SIG-M5 treated with dmso at 0.1 percent for 504 hours (cell line): ENCODE measurements at regions not wholly inside any gene's neighbourhood (a gene's known extent, or its start where the extent isn't known, plus 50 kb on each side); places are given as distances from the start of the nearest gene placed in this dataset.

Experiments used
- DNase-seq: peaks from one replicate; lab custom pipeline; 2025; ENCODE audit not compliant: unreplicated experiment; lab: John Stamatoyannopoulos, UW

DNA sequence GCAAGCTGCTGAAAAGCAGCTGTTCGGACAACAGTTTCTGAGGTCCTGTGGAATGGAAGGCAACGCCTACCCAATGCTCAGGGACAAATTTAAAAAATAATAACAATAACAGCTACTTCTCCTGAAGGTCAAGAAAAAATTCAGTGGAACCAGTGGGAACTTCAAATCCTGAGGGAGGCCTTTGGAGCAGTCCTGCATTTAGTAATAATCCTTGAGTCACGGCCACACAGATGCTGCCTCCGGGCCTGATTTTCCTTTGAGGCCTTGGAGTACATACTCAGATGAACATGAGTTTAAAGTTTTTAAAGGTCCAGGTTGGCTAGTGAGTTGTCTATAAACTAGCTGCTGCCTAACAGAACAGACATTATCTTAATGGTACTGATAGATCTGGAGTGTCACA lies 268.0 kb downstream of the MSRB3 start:
- no peak for DNase-seq

DNA sequence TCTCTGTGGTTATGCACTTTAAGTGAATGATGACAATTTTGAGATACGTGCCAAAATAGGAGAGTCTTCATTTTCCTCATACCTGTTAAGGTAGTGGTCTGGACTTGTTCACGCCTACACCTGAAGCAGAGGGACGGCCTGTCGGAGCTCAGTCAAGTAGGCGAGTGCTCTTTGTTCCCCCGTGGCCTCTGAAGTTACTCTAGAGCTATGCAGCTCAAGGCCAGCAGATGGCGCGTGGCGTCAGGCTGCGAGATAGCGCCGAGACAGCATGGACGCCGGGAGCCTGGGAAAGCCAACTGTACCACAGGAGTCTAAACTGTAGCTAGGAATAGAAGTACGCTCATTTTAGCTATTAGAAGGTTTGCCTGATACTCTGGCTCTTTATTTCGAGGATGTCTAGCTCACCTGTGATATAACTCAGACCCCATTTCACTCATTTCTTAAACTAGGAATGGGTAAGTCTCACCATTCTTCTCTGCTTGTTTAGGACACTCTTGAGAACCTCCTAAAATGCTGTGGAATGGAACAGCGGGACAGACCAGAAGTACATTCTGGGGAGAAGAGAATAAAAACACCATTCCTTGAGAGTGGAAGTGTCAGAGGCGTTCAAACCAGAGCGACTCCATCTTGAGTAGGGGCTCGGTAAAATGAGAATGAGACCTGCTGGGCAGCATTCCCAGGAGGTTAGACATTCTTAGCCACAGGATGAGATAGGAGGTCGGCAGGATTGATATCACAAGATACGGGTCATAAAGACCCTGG lies 267.4 kb upstream of the HMGA2 start:
- DNase-seq, result peak; percentile 66

DNA sequence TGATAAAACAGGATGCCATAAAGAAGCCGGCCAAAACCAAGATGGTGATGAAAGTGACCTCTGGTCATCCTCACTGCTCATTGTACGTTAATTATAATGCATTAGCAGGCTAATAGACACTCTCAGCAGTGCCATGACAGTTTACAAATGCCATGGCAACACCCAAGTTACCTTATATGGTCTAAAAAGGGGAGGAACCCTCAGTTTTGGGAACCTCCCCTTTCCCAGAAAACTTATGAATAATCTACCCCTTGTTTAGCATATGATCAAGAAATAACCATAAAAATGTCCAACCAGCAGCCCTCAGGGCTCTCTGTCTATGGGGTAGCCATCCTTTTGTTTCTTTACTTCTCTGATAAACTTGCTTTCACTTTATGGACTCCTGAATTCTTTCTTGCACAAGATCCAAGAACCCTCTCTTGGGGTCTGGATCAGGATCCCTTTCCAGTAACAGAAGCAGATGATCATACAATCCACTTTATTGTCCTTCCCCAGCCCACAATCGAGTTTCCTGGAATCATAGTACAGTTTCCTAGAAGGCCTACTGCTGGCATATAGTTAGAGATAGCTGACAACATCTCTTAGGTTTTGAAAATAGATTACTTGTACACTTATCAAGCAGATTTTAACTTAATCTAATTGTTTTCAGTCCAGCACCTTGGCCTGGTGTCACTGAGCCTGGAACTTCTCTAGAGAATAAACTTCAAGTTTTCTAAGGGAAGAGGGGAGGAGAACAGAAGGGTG lies 266.7 kb upstream of the HMGA2 start:
- DNase-seq, result no peak

DNA sequence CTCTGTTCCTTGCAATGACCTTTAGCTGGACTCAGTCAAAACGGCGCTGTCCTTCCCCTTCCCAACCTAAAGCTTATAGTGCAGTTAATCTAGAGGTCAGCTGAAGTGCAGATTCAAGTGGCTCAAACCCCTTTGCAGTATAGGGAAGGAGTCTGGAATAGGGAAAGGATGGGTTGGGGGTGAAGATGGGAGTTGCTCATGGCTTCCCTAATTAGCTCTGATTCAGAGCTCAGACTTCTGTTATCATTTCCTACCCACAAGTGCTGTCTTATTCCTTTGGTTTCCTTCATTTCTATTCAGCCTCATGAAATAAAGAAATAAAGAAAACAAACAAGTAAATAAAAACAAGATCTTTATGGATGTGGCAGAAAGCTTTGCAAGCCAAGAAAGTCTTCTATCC lies 264.0 kb upstream of the HMGA2 start:
- no peak for DNase-seq

DNA sequence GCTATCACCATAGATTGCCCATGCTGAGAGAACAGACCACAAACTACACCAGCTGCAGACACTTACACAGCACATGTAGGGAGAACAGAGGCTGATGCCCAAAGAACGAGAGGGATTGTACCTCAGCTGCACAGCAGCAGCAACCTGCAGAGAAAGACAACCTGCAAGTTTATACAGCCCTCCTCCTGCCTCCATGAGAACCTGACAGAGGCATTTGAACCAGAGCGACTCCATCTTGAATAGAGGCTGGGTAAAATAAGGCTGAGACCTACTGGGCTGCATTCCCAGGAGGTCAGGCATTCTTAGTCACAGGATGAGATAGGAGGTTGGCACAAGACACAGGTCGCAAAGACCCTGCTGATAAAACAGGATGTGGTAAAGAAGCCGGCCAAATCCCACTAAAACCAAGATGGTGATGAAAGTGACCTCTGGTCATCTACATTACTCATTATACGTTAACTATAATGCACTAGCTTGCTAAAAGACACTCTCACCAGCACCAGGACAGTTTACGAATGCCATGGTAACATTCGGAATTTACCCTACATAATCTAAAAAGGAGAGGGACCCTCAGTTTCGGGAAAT lies 262.4 kb upstream of the HMGA2 start:
- DNase-seq, result no peak

DNA sequence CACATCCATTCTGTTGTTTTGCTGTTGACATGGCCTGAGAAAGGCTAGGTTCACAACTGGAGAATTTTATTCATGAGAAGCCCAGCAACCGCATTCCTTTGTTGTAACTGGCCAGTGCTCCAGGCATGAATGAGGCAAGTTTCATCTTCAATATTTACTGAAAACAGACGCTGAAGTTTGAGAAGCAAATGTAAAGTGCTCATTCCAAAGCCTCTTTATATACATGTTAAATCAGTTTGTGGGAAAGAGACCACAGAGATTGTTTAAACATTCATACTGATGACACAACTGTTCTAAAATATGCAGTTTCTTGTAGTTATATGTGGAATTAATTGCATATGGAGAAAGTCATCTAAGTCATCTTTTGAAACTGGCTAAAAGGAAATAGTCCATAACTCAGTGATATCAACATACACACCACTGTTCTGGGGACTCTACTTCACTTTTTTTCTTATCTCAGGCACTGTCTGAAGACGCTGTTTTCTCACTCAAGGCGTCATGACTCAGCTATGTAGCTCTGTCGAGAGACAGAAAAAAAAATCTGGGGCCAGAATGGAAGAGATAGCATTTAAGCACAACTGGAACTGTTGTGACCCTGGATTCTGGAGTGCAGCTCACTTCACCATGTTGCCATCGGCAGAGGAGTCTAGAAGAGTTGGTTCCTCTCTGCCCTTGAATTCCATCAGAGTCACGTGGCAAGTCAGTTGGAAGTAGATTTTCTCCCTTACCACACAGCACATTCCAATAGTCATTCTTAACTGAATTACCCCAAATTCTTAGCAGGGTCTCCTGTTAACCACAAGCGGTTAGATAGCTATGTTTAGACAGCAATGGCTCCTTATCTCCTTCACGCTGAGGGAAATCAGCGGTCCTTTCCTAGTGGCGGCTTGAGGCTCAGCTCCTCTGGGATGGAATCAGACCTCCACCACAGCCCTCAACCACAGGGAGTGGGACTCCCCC lies 258.4 kb upstream of the HMGA2 start:
- no peak for DNase-seq

DNA sequence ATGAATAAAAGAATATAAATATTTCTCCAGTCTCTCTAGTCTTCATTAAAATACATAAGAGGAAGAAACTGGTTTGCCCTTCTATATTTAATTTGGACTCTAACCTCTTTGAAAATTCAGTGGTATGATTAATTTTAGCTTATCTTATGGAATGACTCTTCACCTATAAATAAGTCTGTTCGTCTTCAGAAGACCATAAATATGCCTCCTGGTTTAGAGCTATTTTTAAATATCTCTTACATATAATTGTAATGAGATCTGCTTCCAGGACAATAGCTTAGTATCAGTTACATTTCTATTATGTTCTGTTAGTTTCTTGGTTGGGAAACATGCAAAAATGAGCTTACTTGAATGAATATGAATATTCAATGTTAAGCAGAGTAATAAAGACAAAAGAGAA lies 257.5 kb upstream of the HMGA2 start:
- DNase-seq, result no peak

DNA sequence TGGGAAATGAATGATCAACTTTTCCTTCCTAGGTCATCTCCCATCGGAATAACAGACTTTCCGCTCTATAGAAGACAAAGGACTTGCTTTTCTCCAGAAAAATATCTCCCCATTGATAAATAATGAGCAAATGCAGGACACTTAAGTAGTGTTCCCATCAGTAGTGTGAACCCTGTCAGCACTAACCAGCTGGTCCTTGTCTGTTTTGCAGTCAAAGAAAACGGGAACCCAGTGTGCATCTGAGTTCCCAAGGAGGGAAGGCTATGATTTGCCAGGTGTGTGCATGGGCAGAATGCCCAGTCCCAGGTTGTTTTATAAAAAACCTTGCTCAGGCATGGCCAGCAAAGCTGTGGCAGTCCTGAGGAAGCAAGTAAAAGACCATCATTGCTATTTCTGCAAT lies 256.5 kb upstream of the HMGA2 start:
- no peak for DNase-seq

DNA sequence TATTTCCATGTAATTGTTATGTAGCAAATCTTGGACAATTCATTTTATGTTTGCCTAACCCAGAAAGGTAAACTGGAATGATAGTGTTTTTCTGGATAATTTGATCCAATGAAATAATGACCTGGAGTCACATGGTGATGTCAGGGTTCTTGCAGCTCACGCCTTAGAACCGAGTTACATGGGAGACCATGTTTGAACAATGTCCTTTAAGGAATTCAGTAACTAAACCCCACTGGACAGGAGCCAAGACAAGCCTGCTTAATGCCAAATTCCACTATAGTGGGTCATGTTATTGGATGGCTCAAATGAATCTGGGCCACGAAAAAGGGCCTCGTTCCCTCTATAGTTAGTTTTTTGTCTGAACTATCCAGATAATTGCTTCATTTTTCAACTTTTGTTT lies 255.8 kb upstream of the HMGA2 start:
- no peak for DNase-seq

DNA sequence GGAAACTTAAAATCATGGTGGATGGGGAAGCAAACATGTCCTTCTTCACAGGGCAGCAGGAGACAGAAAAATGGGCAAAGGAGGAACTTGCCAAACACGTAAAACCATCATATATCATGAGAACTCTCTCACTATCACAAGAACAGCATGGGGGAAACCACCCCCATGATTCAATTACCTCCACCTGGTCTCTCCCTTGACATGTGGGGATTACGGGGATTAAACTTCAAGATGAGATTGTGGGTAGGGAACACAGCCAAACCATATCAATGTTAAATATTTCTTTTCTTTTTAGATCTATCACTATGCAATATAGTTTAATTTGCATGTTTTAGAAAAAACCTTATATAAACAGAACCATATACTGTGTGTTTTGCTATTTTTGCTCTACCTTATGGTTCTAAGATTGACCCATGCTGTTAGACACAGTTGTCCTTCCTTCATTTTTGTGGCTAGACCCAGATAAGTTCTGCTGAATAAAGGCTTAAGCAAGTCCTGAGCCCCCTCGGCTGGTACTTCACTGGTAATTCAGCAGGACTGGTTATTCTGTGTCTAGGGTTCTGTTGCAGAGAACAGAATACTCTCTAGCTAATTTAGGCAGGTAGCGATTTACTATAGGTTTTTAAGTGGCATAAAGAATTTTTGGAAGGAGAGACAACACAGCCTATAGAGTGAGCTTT lies 253.7 kb upstream of the HMGA2 start:
- no peak for DNase-seq

DNA sequence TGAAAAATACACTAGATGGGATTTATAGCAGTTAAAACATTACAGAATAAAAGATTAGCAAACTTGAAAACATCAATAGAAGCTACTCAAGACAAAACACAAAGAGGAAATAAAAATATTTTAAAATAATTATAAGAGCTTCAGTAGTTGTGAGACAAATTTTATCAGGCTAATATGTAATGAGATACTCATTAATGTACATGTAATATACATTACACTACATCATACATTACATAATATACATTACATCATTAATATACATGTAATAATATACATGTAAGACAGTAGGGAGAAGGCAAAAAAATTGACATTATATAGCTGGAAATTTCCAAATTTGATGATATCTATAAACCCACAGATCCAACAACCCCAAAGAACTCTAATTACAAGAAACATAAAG lies 249.4 kb upstream of the HMGA2 start:
- DNase-seq, result no peak

DNA sequence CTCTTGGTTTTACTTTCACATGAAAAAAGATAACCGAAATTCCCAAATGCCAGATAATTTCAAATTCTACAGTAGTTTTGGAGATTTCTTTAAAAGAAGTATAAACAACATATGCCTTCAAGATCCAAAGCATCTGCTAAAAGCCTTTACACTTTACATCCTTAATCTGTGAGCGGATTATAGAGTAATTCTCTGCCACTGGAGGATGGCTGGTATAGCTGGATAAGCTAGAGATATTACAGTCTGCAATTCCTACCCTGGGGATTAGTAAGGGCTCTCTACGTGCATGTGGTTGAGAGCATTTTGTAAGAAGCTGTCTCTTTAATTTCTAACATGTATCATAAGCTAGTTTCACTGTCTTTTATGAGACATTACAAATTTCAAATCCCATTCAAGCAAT lies 240.3 kb upstream of the HMGA2 start:
- DNase-seq, result no peak

DNA sequence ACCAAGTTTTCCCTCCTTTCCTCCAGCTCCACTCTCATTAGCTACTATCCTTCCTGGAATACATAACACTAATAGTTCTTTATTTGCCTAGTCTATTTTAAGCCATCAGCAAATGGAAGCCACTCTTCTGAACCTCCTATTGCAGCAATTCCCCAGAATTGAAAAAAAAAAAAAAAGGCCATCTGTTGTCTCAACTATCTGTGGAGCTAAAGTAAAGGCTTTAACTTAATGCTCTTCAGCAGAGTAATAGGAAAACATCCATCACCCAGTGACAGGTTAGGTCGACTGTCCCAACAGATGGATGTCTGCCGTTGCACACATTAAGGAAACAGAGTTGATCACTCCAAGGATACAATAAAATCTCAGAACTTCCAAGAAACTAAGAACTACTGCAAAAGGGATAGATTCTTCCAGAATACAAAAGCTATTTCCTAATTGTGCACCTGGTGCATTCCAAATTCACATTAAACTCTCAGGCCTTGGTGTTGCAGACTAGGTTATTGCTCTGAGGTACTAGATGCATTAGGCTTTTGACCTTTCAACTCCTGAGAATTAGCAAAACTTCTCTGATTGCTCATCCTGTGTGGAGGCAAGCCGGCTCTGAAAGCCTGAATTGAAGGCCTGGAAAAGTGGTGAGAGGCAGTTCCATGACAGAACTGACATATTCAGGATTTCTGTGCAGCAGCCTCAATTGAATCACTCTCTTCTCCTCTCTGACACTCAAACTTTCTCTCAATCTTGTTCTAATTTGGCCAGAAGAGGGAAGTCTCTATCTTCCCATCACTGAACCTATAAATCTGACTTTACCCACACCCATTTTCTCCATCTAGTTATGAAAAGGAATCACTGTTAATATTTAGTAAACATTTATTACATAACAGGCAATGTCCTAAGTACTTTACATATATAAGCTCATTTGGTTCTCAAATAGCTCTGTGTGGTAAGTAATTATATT lies 238.4 kb upstream of the HMGA2 start:
- DNase-seq, result no peak

DNA sequence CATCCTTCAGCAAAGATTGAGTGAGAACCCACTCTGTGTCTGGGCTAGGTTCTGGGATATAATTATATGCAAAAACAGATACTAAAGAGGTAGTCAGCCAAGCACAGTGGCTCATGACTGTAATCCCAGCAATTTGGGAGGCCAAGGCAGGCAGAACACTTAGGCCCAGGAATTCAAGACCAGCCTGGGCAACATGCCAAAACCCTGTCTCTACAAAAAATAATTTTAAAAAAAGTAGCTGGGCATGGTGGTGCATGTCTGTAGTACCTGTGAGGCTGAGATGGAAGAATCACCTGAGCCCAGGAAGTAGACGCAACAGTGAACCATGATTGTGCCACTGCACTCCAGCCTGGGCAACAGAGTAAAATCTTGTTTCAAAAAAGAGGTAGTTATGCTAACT lies 237.5 kb upstream of the HMGA2 start:
- DNase-seq, result no peak

DNA sequence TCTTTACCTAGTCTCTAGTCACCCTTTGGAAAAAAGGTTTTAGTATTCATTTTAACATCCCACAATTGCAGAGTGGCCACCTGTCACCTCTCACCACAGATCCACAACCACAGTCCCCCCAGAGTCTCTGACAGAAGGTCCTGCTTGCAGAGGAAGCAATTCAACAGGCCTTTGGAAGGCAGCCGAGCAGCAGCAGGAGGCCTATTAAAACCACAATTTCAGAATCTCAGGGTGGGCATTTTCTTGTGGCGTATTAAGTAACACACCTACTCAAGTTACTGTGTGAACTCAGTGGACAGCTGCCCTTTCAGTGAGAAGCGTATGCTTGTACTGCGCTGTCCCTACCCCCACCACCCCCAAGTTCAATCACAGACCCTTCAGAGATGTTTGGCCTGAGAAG lies 234.0 kb upstream of the HMGA2 start:
- DNase-seq, result no peak

DNA sequence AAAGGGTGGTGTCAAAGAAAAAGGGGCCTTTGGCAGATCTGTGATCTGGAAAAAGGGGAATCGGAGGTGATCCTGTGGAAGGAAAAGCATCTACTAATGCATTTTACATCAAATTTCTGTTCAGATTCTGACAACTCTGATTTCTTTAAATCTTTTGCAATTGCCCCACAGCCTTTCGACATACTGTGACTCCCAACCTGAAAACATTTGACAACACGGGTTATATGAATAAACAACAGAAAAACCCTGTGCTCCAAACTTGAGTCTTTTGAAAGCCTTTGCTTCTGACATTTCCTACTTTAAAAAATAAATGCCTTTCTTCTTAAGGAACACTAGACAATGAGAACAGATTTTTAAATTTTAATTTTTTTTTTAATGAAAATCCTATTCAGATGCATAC lies 231.9 kb upstream of the HMGA2 start:
- no peak for DNase-seq

DNA sequence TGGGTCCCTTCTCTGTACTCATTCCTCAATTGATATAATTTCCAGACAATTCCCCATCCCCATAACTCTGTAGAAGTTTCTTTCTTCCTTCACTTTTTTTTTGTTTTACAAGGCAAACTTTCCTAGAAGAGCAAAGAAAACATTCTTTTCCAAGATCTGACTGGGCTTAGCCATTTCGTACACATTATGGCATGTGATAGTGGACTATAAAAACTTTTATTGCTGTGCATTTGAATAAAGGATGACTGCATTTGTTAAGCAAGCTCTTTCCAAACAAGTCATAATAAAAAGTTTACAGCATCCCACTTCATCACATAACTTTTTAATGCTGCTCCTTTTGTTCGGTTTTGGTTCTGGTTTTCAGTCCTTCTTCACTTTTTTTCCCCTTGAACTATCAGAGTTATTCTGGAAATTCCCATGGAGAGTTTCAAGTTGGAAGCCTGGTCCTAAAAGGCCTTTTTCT lies 231.0 kb upstream of the HMGA2 start:
- no peak for DNase-seq

DNA sequence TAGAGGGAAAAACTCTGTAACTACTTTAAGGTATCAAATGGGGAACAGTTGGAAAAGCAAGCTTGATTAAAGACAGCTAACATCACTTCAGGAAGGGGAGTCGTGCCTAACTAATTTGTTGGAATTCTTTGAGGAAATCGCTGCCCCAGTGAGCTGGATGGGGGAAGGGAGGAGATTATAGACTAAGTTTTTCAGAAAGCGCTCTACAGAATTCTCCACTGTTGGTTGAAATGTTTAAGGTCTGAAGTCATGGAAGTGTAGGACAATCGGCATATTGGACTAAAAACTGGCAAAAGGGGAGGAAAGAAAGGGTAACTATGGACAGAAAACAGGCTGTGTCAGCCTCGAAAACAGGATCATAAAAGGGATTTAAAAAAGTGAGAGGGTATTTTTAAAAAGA lies 229.9 kb upstream of the HMGA2 start:
- no peak for DNase-seq

DNA sequence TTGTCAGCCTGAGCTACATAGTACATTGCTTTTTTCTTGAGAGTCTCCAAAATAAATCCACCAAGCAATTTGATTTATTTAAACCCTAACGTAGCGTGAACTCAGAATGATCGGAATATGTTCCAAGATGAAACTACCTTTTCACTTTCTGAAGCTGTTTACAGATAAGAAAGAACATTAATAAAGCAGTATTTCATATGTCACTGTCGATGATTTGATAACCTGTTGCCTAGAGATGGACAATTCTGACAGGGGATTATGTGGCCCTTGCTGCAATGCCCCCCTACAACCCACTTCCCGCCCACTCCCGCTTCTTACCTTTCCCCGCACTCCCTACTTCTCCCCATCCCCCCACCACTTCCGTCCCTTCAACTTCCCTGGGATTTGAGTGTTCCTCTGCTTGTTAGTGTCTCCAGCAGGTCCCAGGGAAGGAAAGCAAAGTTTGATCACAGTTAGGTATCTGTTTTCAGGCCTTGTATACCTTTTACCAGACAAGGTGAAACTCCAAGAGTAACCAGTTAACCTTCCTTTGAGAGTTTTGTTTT lies 229.2 kb upstream of the HMGA2 start:
- DNase-seq, result no peak
